HG03039 (cell line): ENCODE measurements at regions not wholly inside any gene's neighbourhood (a gene's known extent, or its start where the extent isn't known, plus 50 kb on each side); places are given as distances from the start of the nearest gene placed in this dataset.
"Not testable (repeated sequence)": the region's sequence is repeated elsewhere in the genome, so short reads cannot be mapped to it uniquely, and the experiment has no call there.

Experiments
- ATAC-seq: cut with Tn5 transposase; IDR thresholded peaks from one replicate; pipeline ENCODE4 v1.9.1; 2021; ENCODE audit warnings: mild to moderate bottlenecking, moderate library complexity; ENCODE audit not compliant: unreplicated experiment

DNA sequence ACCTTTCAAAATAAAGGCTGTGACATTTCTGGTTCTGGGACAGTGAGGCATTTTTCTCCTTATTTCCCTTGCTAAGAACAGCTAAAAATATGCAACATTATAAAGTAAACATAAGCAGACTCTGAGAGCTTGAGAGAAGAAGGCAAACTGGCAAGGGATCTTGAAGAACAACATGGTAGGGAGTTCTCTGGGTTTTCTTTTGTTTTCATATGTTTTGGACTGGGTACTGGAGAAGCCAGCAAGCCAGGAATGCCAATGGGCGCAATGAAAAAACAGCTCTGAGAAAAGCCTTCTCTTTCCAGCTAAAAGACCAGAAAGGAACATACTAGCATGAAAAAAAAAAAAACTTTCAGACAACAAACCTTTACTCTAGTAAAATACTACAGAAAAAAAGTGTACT is 351.4 kb upstream of the HS6ST1 start:
- no peak for ATAC-seq

DNA sequence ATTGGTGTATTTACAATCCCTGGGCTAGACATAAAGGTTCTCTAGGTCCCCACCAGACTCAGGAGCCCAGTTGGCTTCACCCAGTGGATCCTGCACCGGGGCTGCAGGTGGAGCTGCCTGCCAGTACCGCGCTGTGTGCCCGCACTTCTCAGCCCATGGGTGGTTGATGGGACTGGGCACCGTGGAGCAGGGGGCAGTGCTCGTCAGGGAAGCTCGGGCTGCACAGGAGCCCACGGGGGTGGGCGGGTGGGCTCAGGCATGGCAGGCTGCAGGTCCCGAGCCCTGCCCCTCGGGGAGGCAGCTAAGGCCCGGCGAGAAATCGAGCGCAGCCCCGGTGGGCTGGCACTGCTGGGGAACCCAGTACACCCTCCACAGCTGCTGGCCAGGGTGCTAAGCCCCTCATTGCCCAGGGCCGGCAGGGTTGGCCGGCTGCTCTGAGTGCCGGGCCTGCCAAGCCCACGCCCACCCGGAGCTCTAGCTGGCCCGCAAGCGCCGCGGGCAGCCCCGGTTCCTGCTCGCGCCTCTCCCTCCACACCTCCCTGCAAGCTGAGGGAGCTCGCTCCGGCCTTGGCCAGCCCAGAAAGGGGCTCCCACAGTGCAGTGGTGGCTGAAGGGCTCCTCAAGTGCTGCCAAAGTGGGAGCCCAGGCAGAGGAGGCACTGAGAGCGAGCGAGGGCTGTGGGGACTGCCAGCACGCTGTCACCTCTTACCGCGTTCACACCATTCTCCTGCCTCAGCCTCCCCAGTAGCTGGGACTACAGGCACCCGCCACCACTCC is 353.5 kb upstream of the HS6ST1 start:
- ATAC-seq = not testable (repeated sequence)

DNA sequence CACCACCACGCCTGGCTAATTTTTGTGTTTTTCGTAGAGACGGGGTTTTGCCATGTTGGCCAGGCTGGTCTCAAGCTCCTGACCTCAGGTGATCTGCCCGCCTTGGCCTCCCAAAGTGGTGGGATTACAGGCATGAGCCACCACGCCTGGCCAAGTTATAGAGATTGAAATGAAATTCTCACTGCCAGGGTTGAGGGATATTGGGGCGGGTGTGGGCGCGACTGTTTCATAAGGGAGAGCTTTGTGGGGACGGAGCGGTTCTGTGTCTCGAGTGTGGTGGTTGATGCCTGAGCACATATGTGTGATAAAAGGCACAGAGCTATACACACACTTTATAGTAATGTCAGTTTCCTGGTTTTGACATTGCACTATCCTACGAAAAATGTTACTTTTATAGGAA is 361.0 kb upstream of the HS6ST1 start:
- ATAC-seq = not testable (repeated sequence)

DNA sequence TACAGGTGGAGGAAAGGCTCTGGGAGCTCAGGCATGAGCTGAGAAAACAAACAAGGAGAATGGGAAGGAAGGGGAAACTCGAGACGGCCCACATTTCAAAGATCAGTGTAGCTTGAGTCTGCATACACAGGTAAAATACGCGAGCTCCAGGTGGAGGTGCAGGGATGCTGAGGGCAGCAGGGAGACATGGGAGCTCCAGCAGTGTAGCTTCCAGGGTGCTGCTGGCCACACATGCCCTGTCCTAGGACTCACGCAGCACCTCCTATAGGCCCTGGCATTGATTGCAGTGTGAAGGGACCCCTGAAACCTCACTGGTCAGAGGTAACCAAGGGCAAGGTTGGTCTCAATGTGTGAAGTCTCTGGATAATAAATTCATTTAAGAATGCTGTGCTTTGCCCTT is 362.8 kb upstream of the HS6ST1 start:
- no peak for ATAC-seq

DNA sequence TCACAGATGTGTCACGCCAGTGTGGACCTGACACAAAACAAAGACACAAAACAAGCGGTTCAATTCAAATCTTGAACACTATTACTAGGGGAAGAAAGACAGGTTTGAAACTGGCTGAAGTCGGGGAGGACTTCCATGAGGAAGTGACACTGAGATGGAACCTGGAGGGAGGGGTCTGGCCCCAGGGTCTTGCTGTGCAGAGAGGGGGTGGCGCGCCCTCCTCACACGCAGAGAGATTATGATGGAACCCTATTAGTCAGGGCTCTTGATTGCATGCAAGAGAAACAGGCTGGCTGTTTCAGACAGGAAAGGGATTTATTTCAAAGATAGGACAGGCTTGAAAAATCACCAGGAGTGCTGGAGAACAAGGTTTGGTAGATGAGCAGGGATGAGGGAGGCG is 363.6 kb upstream of the HS6ST1 start:
- no peak for ATAC-seq

DNA sequence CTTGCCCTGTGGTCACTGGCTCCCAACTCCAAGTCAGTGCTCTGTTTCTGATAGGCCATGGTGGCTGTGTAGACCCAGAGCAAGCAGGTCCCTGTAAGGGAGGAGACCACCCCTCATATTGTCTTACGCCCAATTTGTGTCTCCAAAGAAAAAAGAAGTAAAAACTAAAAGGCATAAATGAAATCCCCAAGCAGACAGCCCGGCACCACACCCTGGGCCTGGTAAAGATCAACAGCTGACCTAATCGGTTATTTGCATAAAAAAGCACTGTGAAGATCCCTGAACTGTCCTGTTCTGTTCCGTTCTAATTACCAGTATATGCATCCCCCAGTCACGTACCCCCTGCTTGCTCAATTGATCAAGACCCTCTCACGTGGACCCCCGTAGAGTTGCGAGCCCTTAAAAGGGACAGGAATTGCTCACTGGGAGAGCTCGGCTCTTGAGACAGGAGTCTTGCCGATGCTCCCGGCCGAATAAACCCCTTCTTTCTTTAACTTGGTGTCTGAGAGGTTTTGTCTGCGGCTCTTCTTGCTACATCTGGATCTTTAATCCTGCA is 364.1 kb upstream of the HS6ST1 start:
- ATAC-seq = no peak

DNA sequence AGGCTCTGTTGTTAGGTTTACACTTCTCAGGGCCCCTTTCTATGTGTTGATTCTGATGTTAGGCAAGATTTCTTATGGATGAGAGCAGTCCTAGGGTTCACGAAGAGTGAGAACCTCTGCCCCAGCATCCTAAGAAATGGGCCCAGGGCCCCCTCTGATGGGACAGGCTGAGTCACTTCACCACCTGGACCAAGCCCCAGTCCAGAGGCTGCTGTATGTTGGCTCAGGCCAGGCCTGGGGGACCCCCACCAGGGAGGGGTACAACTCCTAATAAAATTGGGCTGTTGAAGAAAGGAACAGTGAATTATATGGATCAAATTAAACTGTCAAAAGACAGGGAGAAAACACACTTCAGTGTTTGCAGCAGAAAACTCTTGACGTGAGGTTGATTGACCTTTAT is 365.9 kb upstream of the HS6ST1 start:
- no peak for ATAC-seq

DNA sequence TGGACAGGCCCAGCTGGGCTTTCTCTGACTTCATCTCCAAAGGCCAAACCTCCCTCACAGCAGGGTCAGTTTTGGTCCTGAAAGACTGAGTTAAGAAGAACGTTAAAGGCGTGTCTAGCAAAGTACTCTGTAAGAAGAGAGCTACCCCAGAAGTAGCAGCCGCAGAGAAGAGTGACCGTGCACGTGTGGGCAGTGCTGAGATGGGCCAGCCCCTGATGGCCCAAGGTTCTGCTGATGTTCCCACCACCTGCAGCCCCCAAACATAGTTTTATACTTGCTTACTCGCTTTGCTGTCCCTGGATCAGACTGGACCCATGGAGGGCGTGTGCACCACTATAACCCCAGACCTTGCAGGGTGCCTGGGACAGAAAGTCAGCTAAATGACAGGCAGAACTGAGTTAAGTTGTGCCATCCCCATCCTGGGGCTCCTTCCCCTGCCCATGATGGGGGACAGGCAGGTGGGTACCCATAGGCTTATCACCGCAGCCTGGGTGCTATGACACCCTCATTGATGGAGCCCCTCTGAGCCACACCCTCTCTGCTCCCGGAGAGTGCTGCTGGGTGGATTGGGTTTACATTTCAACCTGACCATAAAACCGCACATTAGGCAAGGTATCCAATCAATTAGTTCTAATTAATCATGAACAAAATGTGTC is 367.3 kb upstream of the HS6ST1 start:
- ATAC-seq = no peak

DNA sequence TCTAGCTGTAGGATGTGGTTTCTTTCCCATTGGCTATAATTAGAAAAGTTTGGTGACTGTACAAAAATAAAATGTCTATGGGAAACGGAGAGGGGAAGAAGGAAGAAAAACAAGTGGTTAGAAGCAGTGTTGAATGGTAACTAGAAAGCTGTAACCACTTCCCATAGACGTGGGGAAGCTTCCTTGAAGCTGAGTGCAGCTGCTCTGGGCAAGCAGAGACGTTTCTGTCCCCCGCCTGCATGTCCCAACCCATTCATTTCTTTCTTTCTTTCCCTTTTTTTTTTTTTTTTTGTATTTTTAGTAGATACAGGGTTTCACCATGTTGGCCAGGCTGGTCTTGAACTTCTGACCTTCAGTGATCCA is 367.8 kb upstream of the HS6ST1 start:
- no peak for ATAC-seq

DNA sequence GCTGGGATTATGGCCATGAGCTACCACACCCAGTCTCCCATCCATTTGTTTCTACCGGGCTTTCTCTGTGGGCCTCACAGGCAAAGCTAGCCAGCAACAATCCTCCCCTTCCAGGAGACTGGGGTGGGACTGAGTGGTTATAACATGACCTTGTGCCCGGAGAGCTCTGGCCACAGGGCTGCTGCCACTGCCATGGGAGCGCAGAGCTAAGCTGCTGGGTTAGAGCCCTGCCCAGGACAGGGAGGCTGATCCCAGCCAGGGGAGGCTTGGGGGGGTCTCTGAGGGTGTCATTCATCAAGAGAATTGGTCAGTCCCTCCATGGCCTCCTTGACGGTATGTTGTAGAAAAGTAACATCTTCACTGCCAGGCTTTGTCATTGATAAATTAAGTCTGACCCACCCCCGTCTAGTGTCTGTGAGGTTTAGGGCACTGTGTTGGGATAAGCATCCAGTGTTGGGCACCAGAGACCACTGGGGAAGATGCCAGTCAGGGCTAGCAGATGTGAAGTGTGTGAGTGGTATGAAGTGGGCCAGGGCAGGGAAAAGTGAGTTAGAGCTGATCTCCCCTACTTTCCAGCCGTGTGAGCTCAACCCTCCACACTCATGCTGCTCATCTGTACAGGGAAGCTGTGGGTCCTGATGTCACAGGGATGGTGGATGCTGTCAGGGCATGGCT is 368.4 kb upstream of the HS6ST1 start:
- no peak for ATAC-seq

DNA sequence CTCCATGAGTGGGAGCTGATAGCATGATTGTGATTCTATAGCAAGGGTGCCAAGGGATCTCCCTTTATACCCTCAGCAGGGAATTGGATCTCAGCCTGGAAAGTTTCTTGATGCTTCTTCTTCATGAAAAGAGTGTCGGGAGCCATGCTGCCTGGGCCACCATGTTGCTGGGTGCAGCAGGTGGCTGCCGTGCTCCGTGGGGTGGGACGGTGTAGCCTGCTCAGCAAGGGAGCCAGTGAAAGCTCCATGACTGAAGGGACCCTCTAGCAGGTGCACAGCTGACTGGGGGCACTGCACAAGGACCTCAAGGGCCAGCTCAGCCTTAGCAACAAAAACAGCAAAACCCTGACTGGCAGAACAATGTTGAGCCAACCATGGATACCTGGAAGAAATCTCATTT is 368.9 kb upstream of the HS6ST1 start:
- no peak for ATAC-seq

DNA sequence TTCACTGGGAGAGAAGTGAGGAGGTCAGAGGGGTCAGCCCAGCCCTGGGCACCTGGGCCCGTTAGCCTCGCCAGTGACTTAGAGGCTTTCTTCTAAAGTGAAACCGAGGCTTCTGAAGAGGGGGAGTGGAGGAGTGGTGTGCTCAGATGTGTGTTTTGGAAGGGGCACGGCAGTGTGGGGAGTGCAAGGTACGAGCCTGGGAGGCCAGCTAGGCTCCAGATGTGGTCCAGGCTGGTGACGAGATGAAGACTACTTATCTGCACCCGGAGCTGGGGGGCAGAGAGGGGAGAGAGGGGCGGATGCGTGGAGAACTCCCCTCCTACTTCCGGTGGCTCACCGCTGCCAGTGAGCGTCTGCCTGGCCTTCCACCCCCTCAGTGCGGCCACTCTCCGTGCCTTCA is 371.3 kb upstream of the HS6ST1 start:
- ATAC-seq = no peak

DNA sequence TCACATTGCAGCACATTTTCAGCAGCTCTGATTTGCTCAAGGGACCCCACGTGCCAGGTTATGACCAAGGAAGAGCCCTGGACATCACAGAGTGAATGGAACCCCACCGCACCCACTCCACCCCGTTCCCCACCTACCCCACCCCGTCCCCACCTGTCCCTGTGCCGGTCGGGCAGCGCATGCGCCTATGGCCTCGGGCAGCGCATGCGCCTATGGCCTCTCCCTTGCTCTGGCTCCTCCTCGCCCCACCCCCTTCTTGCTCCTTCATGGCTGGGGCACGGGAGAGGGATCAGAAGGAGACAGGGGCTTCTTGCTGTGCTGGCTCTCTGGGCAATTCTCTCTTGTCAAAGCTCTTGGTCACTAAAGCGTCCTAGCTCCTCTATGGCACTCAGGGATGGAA is 371.8 kb upstream of the HS6ST1 start:
- no peak for ATAC-seq

DNA sequence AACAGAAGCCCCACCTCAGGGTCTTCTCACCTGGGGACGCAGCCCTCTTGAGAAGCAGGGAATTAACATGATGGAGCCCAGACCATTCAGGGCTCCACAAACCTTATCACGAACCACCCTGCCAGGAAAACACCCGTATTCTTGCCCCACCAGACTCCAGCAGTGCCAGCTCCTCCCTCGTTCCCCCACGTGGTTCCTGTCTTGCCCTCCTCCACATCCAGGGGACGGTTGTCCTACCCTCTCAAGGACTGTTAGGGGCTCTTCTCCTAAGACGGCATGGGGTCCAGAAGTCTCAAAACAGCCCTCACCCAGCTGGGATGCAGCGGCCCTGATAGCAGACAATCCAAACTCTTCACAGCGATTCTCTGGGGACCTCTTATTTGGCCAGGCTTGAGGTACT is 372.2 kb upstream of the HS6ST1 start:
- no peak for ATAC-seq

DNA sequence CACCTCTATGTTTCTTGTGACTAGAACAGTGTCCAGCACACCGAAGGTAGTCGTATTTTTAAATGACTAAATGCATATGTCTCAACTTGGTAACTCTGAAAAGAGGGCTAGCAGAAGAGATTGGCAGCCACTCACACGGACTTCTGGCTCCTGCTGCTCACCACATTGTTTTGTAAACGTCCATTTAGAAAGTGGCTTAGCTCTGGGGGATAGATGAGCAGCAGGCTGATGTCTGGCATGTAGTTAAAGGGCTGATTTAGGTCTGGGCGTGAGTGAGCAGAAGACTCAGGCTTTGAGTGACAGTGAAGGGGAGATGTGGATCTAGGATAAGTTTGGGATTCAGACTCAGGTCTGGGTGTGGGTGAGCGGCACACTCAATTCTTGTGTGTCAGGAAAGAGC is 372.9 kb upstream of the HS6ST1 start:
- ATAC-seq = no peak

DNA sequence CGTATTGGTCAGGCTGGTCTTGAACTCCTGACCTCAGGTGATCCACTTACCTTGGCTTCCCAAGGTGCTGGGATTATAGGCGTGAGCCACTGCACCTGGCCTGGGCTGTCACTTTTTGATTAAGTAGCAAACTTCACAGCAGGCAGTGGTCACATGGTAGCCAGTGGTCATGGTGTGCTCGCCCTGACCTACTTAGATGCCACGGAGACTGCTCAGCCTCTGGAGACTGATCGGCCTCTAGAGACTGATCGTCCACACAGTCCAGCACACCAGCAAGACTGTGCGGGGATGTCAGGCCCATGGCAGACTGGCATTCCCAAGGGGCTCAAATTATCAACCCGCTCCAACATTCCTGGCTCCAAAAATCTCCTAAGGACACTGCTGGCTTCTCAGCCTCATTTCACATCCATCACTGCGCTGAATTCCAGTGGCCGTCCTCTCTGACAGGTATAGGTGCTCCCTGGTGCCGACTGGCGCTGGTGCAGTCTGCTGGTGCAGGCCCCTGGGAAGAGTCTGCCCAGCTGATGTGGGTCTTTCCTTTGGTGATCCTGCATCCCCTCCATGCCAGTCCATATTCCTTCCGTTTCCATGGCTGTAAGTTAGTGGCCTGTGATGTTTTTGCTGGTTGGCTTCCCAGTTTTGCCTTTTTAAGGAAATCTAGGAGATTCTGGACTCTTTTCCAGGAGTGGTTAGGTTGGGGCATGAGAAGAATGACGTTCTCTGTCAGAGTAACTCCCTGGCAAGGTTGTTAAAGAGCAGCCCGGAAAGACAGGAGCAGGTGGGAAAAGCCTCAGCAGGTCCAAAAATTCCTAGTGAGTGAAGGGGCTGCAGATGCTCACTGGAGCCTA is 374.5 kb upstream of the HS6ST1 start:
- ATAC-seq = no peak

DNA sequence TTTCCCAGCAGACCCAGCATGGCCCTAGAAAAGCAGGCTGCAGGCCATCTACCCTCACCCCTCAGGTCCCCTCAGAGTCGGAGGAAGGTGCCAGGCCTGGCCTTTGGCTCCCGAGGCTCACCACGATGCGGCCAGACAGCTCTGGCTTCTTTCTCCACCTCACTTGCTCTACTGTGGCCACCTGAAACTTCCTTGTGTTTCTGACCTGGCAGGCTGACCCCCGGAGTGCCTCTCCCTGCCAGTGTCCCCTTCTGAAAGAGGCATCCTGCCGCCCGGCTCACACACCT is 375.0 kb upstream of the HS6ST1 start:
- no peak for ATAC-seq

DNA sequence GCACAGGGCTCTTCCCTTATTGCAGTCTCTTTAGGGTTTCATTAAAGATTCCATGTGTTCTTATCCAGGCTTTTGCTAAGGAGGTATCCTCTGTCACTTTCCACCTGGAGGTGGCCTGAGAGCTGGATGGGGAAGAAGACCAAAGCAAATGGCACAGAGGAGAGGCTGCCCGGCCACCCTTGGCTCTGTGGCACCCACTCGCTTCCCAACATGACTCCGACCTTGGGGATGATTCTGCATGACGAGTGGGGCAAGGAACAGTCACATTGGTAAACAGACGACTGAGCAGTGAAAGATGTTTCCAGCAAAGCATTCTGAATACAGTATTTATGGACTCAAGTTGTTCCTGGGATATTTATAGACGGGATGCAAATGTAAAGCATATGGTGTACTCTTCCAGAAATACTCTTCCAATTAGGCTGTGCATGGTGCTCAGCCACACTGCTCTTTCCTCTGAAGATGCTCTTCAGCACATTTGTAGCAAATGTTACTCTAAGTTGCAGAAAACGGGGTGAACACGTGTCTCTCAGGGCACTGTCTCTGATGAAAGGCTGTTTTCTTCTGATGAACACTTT is 377.1 kb upstream of the HS6ST1 start:
- ATAC-seq = no peak

DNA sequence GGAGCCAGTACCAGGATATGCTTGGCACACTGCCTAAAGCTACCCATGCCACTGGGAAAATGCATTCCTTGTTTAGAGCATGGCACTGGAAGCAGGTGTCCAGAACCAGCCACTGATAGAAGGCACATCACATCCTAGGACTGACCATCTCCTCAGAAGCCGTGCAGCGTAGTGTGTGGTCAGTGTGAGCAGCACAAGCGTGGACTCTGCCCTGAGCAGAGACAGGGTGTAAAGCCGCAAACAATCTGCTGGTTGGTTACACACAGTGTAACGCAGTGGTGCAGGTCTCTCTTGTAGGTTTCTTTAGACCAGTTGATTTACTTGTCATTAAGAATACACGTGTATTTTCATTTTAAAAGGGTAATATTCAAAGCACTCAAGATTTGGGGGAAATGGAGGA is 377.8 kb upstream of the HS6ST1 start:
- ATAC-seq = no peak

DNA sequence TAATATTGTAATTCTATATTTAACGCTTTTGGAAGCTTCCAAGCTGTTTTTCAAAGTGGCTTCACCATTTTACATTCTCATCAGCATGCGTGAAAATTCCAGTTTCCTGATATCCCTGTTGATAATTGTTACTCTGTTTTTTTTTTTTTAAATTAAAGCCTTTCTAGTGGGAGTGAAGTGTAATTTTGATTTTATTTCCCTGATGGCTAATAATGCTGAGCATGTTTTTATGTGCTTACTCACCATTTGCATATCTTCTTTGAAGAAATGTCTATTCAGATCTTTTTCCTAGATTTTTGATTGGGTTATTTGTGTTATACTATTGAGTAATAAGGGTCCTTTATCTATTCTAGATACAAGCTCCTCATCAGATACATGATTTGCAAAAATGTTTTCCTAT is 382.8 kb upstream of the HS6ST1 start:
- no peak for ATAC-seq

DNA sequence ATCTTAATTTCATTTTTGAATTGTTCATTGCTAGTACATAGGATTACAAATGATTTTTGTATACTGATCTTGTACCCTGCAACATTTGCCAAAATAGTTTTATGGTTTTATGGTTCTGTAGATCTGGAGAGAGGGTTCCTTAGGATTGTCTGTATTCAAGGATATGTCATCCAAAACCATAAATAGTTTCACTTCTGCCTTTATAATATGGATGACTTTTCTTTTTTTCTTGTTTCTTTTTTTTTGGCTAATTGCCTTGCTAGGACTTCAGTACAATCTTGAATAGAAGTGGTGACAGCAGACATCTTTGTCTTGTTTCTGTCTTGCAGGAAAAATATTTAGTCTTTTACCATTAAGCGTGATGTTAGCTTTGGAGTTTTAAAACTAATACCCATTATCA is 383.9 kb upstream of the HS6ST1 start:
- ATAC-seq = no peak
